Activated CD8-positive, alpha-beta memory T cell treated with anti-CD3 and anti-CD28 coated beads, Interleukin-2, amount 10 ng/mL, durations not matched to agents 7 days and 5 days (primary cell): ENCODE measurements at regions not wholly inside any gene's neighbourhood (a gene's known extent, or its start where the extent isn't known, plus 50 kb on each side); places are given as distances from the start of the nearest gene placed in this dataset.

Source experiments
- ATAC-seq: fragments of 150-1000 bp; cut with Tn5 transposase; one replicate; pipeline ENCODE4 v1.10.0; 2021; ENCODE audit warnings: moderate library complexity
- CTCF ChIA-PET: fragments of 350-600 bp; sonication (Branson Sonifier 250); formaldehyde crosslinking; loops from one replicate; lab custom pipeline; 2021; ENCODE audit warnings: antibody characterized with exemption; lab: Charles Lee
- DNase-seq: peaks from one replicate; pipeline ENCODE4 v3.0.0-alpha.2; 2020
- H3K27ac Mint-ChIP-seq: one replicate; pipeline ENCODE4 v1.8.0; 2021; ENCODE audit warnings: mild to moderate bottlenecking, mixed read lengths
- H3K27me3 Mint-ChIP-seq: one replicate; pipeline ENCODE4 v1.8.0; 2021; ENCODE audit warnings: mixed read lengths
- H3K36me3 Mint-ChIP-seq: one replicate; pipeline ENCODE4 v1.8.0; 2021; ENCODE audit warnings: mild to moderate bottlenecking, mixed read lengths
- H3K4me1 Mint-ChIP-seq: one replicate; pipeline ENCODE4 v1.8.0; 2021; ENCODE audit warnings: mixed read lengths
- H3K4me3 Mint-ChIP-seq: one replicate; pipeline ENCODE4 v1.8.0; 2021; ENCODE audit warnings: mild to moderate bottlenecking, moderate library complexity, mixed read lengths
- H3K9me3 Mint-ChIP-seq: one replicate; pipeline ENCODE4 v1.8.0; 2022; ENCODE audit warnings: low read depth, mixed read lengths

GRCh38 chr11:112506852-112507251, 246.2 kb upstream of the PLET1 start:
- H3K4me3 Mint-ChIP-seq, result no peak overlapping the region
- no peak overlapping the region for H3K27ac Mint-ChIP-seq
- H3K9me3 Mint-ChIP-seq, result no peaks in the 10 kb centered on the region
- no peaks in the 10 kb centered on the region for H3K4me1 Mint-ChIP-seq
- H3K36me3 Mint-ChIP-seq, result no peaks in the 10 kb centered on the region
- H3K27me3 Mint-ChIP-seq, result peaks cover 40% of the 10 kb centered on the region
- DNase-seq (no peak), ATAC-seq (no peak)
- CTCF ChIA-PET, result no interaction called here

DNA sequence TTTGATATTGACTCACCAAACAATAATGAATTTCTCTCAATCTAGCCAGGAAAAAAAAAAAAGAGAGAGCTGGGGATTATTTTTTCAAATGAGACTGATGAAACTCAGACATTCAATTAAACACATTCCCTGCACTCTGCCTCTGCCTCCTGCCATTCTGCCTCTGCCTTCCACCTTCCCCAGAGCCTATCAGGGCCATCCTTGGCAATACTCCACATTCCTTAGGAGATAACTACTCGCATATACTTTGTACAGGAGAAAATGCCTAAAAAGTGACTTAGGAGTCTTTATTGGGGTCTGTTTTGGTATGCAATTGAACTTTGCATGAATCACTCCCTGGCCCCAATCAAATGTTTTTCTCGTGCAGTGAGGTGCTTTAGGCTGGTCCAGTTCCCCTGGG, 246.6 kb upstream of the PLET1 start:
- Mint-ChIP-seq H3K4me3 (no peak overlapping the region), H3K36me3 (no peaks in the 10 kb centered on the region), H3K27me3 (peaks cover 35% of the 10 kb centered on the region), H3K4me1 (no peaks in the 10 kb centered on the region), H3K9me3 (no peaks in the 10 kb centered on the region), H3K27ac (no peak overlapping the region)
- no peak for ATAC-seq
- CTCF ChIA-PET, result no interaction called here
- no peak for DNase-seq

DNA sequence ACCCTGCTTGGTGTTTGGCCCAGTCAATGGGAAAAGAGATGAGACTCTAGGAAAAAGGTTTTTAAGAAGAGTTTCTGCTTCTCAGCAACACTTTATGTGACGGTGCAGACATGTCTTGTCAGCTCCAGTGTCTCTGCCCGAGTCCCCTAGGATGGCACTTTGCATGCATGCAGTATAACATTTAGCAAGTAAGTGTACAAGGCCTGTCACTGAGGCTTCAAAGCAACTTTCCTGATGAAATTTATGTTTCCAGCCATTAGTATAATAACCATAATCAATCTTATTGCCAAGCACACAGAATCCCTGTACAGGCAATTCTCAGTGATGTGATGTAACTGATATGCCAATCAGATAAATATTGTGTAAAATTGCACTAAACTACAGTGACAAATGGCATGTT, 248.1 kb upstream of the PLET1 start:
- Mint-ChIP-seq H3K27me3 (peaks cover 28% of the 10 kb centered on the region), H3K4me1 (no peaks in the 10 kb centered on the region), H3K36me3 (no peaks in the 10 kb centered on the region), H3K27ac (no peak overlapping the region), H3K9me3 (no peaks in the 10 kb centered on the region), H3K4me3 (no peak overlapping the region)
- ATAC-seq (no peak), DNase-seq (no peak)
- CTCF ChIA-PET, result no interaction called here

GRCh38 chr11:112509300-112509699, 248.6 kb upstream of the PLET1 start:
- CTCF ChIA-PET, result no interaction called here
- H3K4me3 Mint-ChIP-seq, result no peak overlapping the region
- ATAC-seq, result no peak
- H3K9me3 Mint-ChIP-seq, result no peaks in the 10 kb centered on the region
- DNase-seq, result no peak
- no peaks in the 10 kb centered on the region for H3K4me1 Mint-ChIP-seq
- no peak overlapping the region for H3K27ac Mint-ChIP-seq
- H3K27me3 Mint-ChIP-seq, result peaks cover 30% of the 10 kb centered on the region
- H3K36me3 Mint-ChIP-seq, result no peaks in the 10 kb centered on the region

GRCh38 chr11:112511271-112511670, 250.6 kb upstream of the PLET1 start:
- DNase-seq, result no peak
- no peaks in the 10 kb centered on the region for H3K36me3 Mint-ChIP-seq
- H3K4me3 Mint-ChIP-seq, result no peak overlapping the region
- H3K27ac Mint-ChIP-seq, result no peak overlapping the region
- ATAC-seq, result no peak
- CTCF ChIA-PET, result interaction anchor here (1.3 kb wide), 1 partner anchor 9 kb away, joined by 3 read pairs; no protein-coding TSS in a partner anchor
- H3K27me3 Mint-ChIP-seq, result peaks cover 30% of the 10 kb centered on the region
- no peaks in the 10 kb centered on the region for H3K4me1 Mint-ChIP-seq
- no peaks in the 10 kb centered on the region for H3K9me3 Mint-ChIP-seq

GRCh38 chr11:112511911-112512310, 251.3 kb upstream of the PLET1 start:
- Mint-ChIP-seq H3K27ac (no peak overlapping the region), H3K9me3 (no peaks in the 10 kb centered on the region), H3K27me3 (peaks cover 27% of the 10 kb centered on the region), H3K4me1 (peaks cover 3% of the 10 kb centered on the region), H3K36me3 (no peaks in the 10 kb centered on the region), H3K4me3 (no peak overlapping the region)
- CTCF ChIA-PET, result interaction anchor here (1.3 kb wide), 1 partner anchor 10 kb away, joined by 3 read pairs; no protein-coding TSS in a partner anchor
- DNase-seq (no peak), ATAC-seq (no peak)

DNA sequence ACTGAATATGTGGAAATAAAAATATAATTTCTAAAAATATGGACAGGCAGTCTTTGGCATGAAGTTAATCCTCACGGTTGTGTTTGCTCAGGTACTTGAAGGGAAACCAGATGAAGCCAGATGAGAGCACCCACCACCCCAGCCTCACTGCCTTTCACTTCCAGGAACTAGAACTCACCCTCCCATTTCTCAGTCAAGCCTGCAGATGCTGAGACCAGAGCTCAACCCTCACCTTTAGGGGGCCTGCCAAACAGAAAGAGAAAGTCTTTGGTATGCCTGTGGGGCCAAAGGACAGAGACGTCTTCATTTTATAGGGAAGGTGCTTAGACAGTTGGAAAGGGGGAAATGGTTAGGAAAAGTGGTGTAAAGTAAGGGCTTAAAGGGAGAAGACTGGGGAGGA, 252.8 kb upstream of the PLET1 start:
- Mint-ChIP-seq H3K9me3 (no peaks in the 10 kb centered on the region), H3K27ac (no peak overlapping the region), H3K36me3 (no peaks in the 10 kb centered on the region), H3K4me1 (peaks cover 3% of the 10 kb centered on the region), H3K4me3 (no peak overlapping the region), H3K27me3 (peaks cover 17% of the 10 kb centered on the region)
- CTCF ChIA-PET, result no interaction called here
- ATAC-seq, result no peak
- no peak for DNase-seq

- Mint-ChIP-seq H3K27me3 (peaks cover 17% of the 10 kb centered on the region), H3K4me1 (peaks cover 3% of the 10 kb centered on the region), H3K36me3 (no peaks in the 10 kb centered on the region), H3K9me3 (no peaks in the 10 kb centered on the region), H3K27ac (no peak overlapping the region), H3K4me3 (no peak overlapping the region)
- CTCF ChIA-PET, result no interaction called here
- DNase-seq, result no peak
- no peak for ATAC-seq
Measured at GRCh38 chr11:112514011-112514740, 253.5 kb upstream of the PLET1 start.

DNA sequence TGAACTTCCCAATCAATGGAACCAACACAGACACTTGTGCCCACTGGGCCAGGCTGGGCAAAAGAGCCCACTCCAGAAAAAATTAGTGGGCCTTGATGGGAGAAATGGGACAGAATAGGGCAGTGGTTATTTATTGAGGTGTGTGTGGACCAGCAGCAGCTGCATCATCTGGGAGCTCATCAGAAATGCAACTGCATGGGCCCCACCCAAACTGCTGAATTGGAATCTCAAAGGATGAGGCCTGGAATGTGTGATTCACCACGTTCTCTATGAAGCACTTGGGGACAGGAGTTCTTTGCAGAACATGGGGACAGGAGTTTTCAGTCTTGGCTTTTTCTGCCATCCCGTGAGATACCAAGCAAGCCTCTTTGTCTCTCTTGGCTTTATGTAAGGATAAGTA, 255.6 kb upstream of the PLET1 start:
- DNase-seq (no peak), ATAC-seq (no peak)
- peaks cover 21% of the 10 kb centered on the region for H3K27me3 Mint-ChIP-seq
- H3K9me3 Mint-ChIP-seq, result no peaks in the 10 kb centered on the region
- no peak overlapping the region for H3K27ac Mint-ChIP-seq
- peaks cover 3% of the 10 kb centered on the region for H3K4me1 Mint-ChIP-seq
- H3K4me3 Mint-ChIP-seq, result no peak overlapping the region
- no peaks in the 10 kb centered on the region for H3K36me3 Mint-ChIP-seq
- CTCF ChIA-PET, result no interaction called here

- Mint-ChIP-seq H3K4me1 (peaks cover 3% of the 10 kb centered on the region), H3K27me3 (peaks cover 24% of the 10 kb centered on the region), H3K36me3 (no peaks in the 10 kb centered on the region), H3K4me3 (no peak overlapping the region), H3K9me3 (no peaks in the 10 kb centered on the region), H3K27ac (no peak overlapping the region)
- ATAC-seq, result no peak
- no peak for DNase-seq
- CTCF ChIA-PET, result no interaction called here
Measured at GRCh38 chr11:112516755-112517154, 256.1 kb upstream of the PLET1 start.

DNA sequence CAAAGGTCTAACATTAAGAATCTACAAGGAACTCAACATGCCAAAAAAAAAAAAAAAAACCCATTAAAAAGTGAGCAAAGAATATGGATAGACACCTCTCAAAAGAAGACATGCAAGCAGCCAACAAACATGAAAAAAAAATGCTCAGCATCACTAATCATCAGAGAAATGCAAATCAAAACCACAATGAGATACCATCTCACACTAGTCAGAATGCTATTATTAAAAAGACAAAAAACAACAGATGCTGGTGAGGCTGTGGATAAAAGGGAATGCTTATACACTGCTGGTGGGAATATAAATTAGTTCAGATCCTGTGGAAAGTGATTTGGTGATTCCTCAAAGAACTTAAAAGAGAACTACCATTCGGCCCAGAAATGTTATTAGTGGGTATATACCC, 257.7 kb upstream of the PLET1 start:
- H3K36me3 Mint-ChIP-seq, result no peaks in the 10 kb centered on the region
- no peak overlapping the region for H3K27ac Mint-ChIP-seq
- no peaks in the 10 kb centered on the region for H3K9me3 Mint-ChIP-seq
- CTCF ChIA-PET, result no interaction called here
- ATAC-seq (no peak), DNase-seq (no peak)
- peaks cover 3% of the 10 kb centered on the region for H3K4me1 Mint-ChIP-seq
- H3K27me3 Mint-ChIP-seq, result peaks cover 26% of the 10 kb centered on the region
- no peak overlapping the region for H3K4me3 Mint-ChIP-seq

GRCh38 chr11:112519751-112520150, 259.1 kb upstream of the PLET1 start:
- Mint-ChIP-seq H3K4me3 (no peak overlapping the region), H3K9me3 (no peaks in the 10 kb centered on the region), H3K27me3 (peaks cover 31% of the 10 kb centered on the region), H3K4me1 (peaks cover 3% of the 10 kb centered on the region), H3K27ac (no peak overlapping the region), H3K36me3 (no peaks in the 10 kb centered on the region)
- ATAC-seq (no peak), DNase-seq (no peak)
- CTCF ChIA-PET, result no interaction called here

DNA sequence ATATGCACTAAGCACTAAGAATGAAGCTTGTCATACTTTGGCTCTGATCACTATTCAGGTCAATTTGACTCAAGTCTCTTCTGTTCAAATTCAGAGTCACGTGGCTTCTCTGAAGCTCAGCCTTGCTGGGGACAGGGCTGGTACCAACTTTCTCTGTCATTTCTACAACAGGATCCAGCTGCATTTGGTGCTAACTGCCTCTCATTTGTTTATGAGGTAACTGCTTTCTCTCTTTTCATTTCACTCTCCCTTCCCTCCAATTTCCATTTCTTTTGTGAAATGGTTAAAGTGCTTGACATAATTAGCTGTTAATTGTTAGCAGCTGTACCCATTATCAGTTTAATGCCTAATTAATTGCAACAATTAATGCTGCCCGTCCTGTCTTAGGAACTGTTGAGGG, 259.7 kb upstream of the PLET1 start:
- no peaks in the 10 kb centered on the region for H3K9me3 Mint-ChIP-seq
- peaks cover 3% of the 10 kb centered on the region for H3K4me1 Mint-ChIP-seq
- ATAC-seq (no peak), DNase-seq (no peak)
- H3K36me3 Mint-ChIP-seq, result no peaks in the 10 kb centered on the region
- CTCF ChIA-PET, result no interaction called here
- H3K27me3 Mint-ChIP-seq, result peaks cover 31% of the 10 kb centered on the region
- H3K4me3 Mint-ChIP-seq, result no peak overlapping the region
- no peak overlapping the region for H3K27ac Mint-ChIP-seq

- no peak overlapping the region for H3K27ac Mint-ChIP-seq
- H3K9me3 Mint-ChIP-seq, result no peaks in the 10 kb centered on the region
- ATAC-seq, result no peak
- H3K4me3 Mint-ChIP-seq, result no peak overlapping the region
- H3K36me3 Mint-ChIP-seq, result no peaks in the 10 kb centered on the region
- CTCF ChIA-PET, result interaction anchor here (1.2 kb wide), 1 partner anchor 34 kb away, joined by 3 read pairs; no protein-coding TSS in a partner anchor
- H3K27me3 Mint-ChIP-seq, result peaks cover 33% of the 10 kb centered on the region
- H3K4me1 Mint-ChIP-seq, result peaks cover 6% of the 10 kb centered on the region
- no peak for DNase-seq
Measured at GRCh38 chr11:112522536-112522935, 261.9 kb upstream of the PLET1 start.
